Motor neuron (in vitro differentiated cells): ENCODE measurements at regions not wholly inside any gene's neighbourhood (a gene's known extent, or its start where the extent isn't known, plus 50 kb on each side); places are given as distances from the start of the nearest gene placed in this dataset.

Experiments used
- ATAC-seq, 8 experiments: fragments of 200-7000 bp; cut with Tn5 transposase; replicated peaks in 6 of 8; 2 replicates each; pipeline ENCODE4 v1.8.0; 2021; ENCODE audit warnings: mild to moderate bottlenecking in 8 of 8, moderate library complexity in 8 of 8
- H3K27ac ChIP-seq, 2 donors: fragments of 250-450 bp; sonication (Bioruptor Pico); 2 replicates each; pipeline ENCODE4 v1.9.0; 2021; ENCODE audit warnings: antibody characterized with exemption in 2 of 2, mild to moderate bottlenecking in 2 of 2, moderate library complexity in 1 of 2
- H3K4me1 ChIP-seq, 2 donors: fragments of 250-450 bp; sonication (Bioruptor Pico); replicated peaks in 1 of 2; 2 replicates each; pipeline ENCODE4 v1.6.1; 2021; ENCODE audit warnings: antibody characterized with exemption in 2 of 2, mild to moderate bottlenecking in 2 of 2, moderate library complexity in 1 of 2
- H3K4me3 ChIP-seq, 5 donors: fragments of 250-450 bp; sonication (Bioruptor Pico); 2 replicates each; pipeline ENCODE4 v1.9.0; 2021; ENCODE audit warnings: antibody characterized with exemption in 5 of 5, mild to moderate bottlenecking in 5 of 5, moderate library complexity in 4 of 5
- WGBS, 10 experiments: fragments of 450-650 bp; shearing (Covaris generic); methylation state at CpG; one replicate each; pipeline ENCODE4 v1.0.0; 2022; 5-methylcytosine and 5-hydroxymethylcytosine counted together
- in situ Hi-C, 9 experiments: fragments of 400-800 bp; cut with MboI; loops; one replicate each; pipeline ENCODE4 v1.15.0; 2021; ENCODE audit warnings: low sequenced_read_pairs in 9 of 9, low pct_unique_long_range_greater_than_20kb in 2 of 9; ENCODE audit not compliant: unreplicated experiment in 9 of 9

GRCh38 chr9:88759364-88759763 is 224.4 kb downstream of the NXNL2 start:
- no peak for ATAC-seq
- in situ Hi-C loops: no loop called here
- WGBS, 10 experiments: 65 to 100% (median 93%) methylated on average over 1 to 5 of the region's 5 CpGs; no CpG with 5 or more reads in 1 of the 10 experiments
- Histone ChIP-seq H3K4me3 (no peak overlapping the region), H3K4me1 (no peaks in the 10 kb centered on the region), H3K27ac (no peak overlapping the region)

- in situ Hi-C loops: no loop called here
- Histone ChIP-seq H3K4me1 (no peaks in the 10 kb centered on the region), H3K27ac (no peak overlapping the region), H3K4me3 (no peak overlapping the region)
- ATAC-seq: peak in 1 of 8 experiments; percentile 38
- WGBS, 10 experiments: 0 to 100% (median 85%) methylated on average over 1 to 4 of the region's 4 CpGs
These were observed 224.3 kb upstream of the S1PR3 start for GRCh38 chr9:88766778-88767503.

DNA sequence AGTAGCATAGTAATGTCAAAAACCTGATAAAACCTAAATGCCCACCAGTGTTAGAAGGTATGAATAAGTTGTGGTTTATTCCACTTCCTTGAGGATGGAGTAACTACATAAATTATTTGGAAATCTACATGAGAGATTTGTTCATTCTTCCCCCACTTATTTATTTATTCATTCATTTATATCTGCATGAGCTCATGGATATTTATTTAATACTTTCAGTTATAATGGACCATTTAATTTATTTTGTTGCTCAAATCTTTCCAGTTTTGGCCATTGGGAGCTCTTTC is 223.8 kb upstream of the S1PR3 start:
- no peak overlapping the region for H3K4me3 ChIP-seq
- no peaks in the 10 kb centered on the region for H3K4me1 ChIP-seq
- in situ Hi-C loops: no loop called here
- no peak overlapping the region for H3K27ac ChIP-seq
- no peak for ATAC-seq

DNA sequence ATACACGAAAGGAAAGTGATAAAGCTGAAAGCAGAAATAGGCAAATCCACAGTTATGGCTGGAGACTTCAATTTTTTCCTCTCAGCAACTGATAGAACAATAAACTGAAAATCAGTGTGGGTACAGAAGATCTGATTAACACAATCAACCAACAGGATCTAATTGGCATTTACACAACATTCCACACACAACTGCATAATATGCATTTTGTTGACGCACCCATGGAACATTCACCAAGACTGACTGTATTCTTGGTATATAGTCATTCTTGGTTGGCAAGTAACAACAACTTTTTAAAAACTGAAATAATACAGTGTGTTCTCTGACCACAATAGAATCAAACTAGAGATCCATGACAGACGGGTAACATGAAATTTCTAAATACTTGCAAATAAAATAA is 218.7 kb upstream of the S1PR3 start:
- Histone ChIP-seq H3K27ac (no peak overlapping the region), H3K4me1 (peaks cover 6 to 18% of the 10 kb centered on the region in 2 donors), H3K4me3 (no peak overlapping the region)
- ATAC-seq: peak in 3 of 8 experiments; percentile 47 to 80 (median 77)
- in situ Hi-C loops: no loop called here
- WGBS, 10 experiments: 23 to 100% (median 73%) methylated on average over 1 to 3 of the region's 3 CpGs; no CpG with 5 or more reads in 1 of the 10 experiments

DNA sequence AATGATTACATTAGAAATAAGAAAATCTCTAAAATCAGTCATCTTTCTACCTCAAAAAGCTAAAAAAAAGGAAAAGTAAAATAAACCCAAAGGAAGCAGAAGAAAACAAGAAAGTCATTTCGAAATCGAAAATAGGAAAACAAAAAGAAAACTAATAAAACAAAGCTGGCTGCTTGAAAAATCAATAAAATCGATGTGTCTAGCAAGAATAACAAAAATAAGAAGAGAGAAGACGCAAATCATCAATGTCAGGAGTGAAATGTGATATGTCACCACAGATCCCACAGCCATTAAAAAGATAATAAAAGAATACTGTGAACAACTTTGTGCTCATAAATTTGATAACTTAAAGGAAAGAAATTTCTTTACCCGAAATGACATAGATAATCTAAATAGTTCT is 218.1 kb upstream of the S1PR3 start:
- WGBS, 10 experiments: 50 to 96% (median 81%) methylated on average over 2 to 5 of the region's 5 CpGs
- in situ Hi-C loops: no loop called here
- H3K4me1 ChIP-seq: peaks cover 11 to 23% of the 10 kb centered on the region in 2 donors
- H3K27ac ChIP-seq: no peak overlapping the region
- ATAC-seq: no peak
- H3K4me3 ChIP-seq: no peak overlapping the region

- H3K27ac ChIP-seq: no peak overlapping the region
- in situ Hi-C loops: no loop called here
- peaks cover 12 to 23% of the 10 kb centered on the region in 2 donors for H3K4me1 ChIP-seq
- H3K4me3 ChIP-seq: no peak overlapping the region
- ATAC-seq: peak in 7 of 8 experiments; percentile 47 to 94 (median 71)
- WGBS, 10 experiments: 27 to 91% (median 51%) methylated on average over 1 to 4 of the region's 4 CpGs
These were observed 217.5 kb upstream of the S1PR3 start for GRCh38 chr9:88773627-88774244.

- WGBS, 10 experiments: 20 to 100% (median 100%) methylated on average over 1 of the region's 1 CpG; no CpG with 5 or more reads in 2 of the 10 experiments
- in situ Hi-C loops: no loop called here
- ATAC-seq: peak in 1 of 8 experiments; percentile 28
- H3K4me3 ChIP-seq: no peak overlapping the region
- peaks cover 12 to 23% of the 10 kb centered on the region in 2 donors for H3K4me1 ChIP-seq
- H3K27ac ChIP-seq: no peak overlapping the region
These were observed 216.2 kb upstream of the S1PR3 start for GRCh38 chr9:88775037-88775471.

- no peak overlapping the region for H3K4me3 ChIP-seq
- no peak overlapping the region for H3K27ac ChIP-seq
- H3K4me1 ChIP-seq: peaks cover 12 to 23% of the 10 kb centered on the region in 2 donors
- ATAC-seq: no peak
- in situ Hi-C loops: no loop called here
- WGBS, 10 experiments: 80 to 100% (median 96%) methylated on average over 1 to 5 of the region's 6 CpGs; no CpG with 5 or more reads in 2 of the 10 experiments
These were observed 215.7 kb upstream of the S1PR3 start for GRCh38 chr9:88775559-88775958.

- Histone ChIP-seq H3K27ac (no peak overlapping the region), H3K4me1 (peaks cover 12 to 23% of the 10 kb centered on the region in 2 donors), H3K4me3 (no peak overlapping the region)
- in situ Hi-C loops: no loop called here
- WGBS, 10 experiments: 83 to 100% (median 92%) methylated on average over 1 to 3 of the region's 3 CpGs; no CpG with 5 or more reads in 4 of the 10 experiments
- ATAC-seq: no peak
These were observed 215.3 kb upstream of the S1PR3 start for GRCh38 chr9:88775966-88776365.

- WGBS, 10 experiments: 53 to 94% (median 81%) methylated on average over 2 to 5 of the region's 7 CpGs; no CpG with 5 or more reads in 3 of the 10 experiments
- in situ Hi-C loops: no loop called here
- Histone ChIP-seq H3K4me1 (peaks cover 15 to 23% of the 10 kb centered on the region in 2 donors), H3K27ac (no peak overlapping the region), H3K4me3 (no peak overlapping the region)
- peak in 1 of 8 experiments; percentile 28 for ATAC-seq
These were observed 214.4 kb upstream of the S1PR3 start for GRCh38 chr9:88776717-88777497.

GRCh38 chr9:88777498-88778312 is 213.6 kb upstream of the S1PR3 start:
- H3K27ac ChIP-seq: no peak overlapping the region

GRCh38 chr9:88781628-88782391 is 209.5 kb upstream of the S1PR3 start:
- WGBS, 10 experiments: 50 to 76% (median 69%) methylated on average over 1 to 7 of the region's 7 CpGs; no CpG with 5 or more reads in 2 of the 10 experiments
- H3K4me1 ChIP-seq: peaks cover 9 to 30% of the 10 kb centered on the region in 2 donors
- ATAC-seq: peak in 4 of 8 experiments; percentile 42 to 77 (median 58)
- in situ Hi-C loops: no loop called here
- H3K27ac ChIP-seq: no peak overlapping the region
- no peak overlapping the region for H3K4me3 ChIP-seq

More at GRCh38 chr9:88777498-88778312, 213.6 kb upstream of the S1PR3 start:
- no peak overlapping the region for H3K4me3 ChIP-seq
- H3K4me1 ChIP-seq: peaks cover 20 to 23% of the 10 kb centered on the region in 2 donors
- ATAC-seq: no peak
- in situ Hi-C loops: no loop called here
- 36 to 97% (median 77%) methylated on average over 3 to 9 of the region's 12 CpGs for whole genome bisulfite sequencing, 10 experiments
